Upper lobe of left lung (tissue), 4 donors: ENCODE measurements at regions not wholly inside any gene's neighbourhood (a gene's known extent, or its start where the extent isn't known, plus 50 kb on each side); places are given as distances from the start of the nearest gene placed in this dataset.

Experiments used
- CTCF ChIP-seq, 6 experiments: fragments of 450-650 bp in 4 of 6; fragments of 200-600 bp in 2 of 6; sonication (generic) in 2 of 6; IDR thresholded peaks; one replicate each; pipeline ENCODE4 v1.5.1; 2016 to 2019; ENCODE audit warnings: antibody characterized with exemption in 6 of 6
- EP300 ChIP-seq, 4 donors: sonication (generic); formaldehyde crosslinking; IDR thresholded peaks; one replicate each; pipeline ENCODE4 v1.5.1; 2017; ENCODE audit warnings: antibody characterized with exemption in 4 of 4, control low read depth in 2 of 4
- POLR2A ChIP-seq, 4 donors: fragments of 450-650 bp; IDR thresholded peaks; one replicate each; pipeline ENCODE4 v1.5.1; 2016 to 2017; ENCODE audit warnings: antibody characterized with exemption in 4 of 4, mild to moderate bottlenecking in 2 of 4
- POLR2AphosphoS5 ChIP-seq, 2 donors: sonication (generic); formaldehyde crosslinking; IDR thresholded peaks; one replicate each; pipeline ENCODE4 v1.5.1; 2017; ENCODE audit warnings: antibody characterized with exemption in 2 of 2

GRCh38 chr1:196071447-196071846 is 536.8 kb downstream of the KCNT2 start:
- TF ChIP-seq CTCF (IDR thresholded peaks at IDR 0.05) (no peak), EP300 (IDR thresholded peaks at IDR 0.05) (no peak), POLR2AphosphoS5 (IDR thresholded peaks at IDR 0.05) (no peak), POLR2A (IDR thresholded peaks at IDR 0.05) (no peak)
